HUES64 (cell line): ENCODE measurements at regions not wholly inside any gene's neighbourhood (a gene's known extent, or its start where the extent isn't known, plus 50 kb on each side); places are given as distances from the start of the nearest gene placed in this dataset.

Experiments
- H3K27ac ChIP-seq: 2 replicates; pipeline ENCODE4 v1.7.0; 2013; ENCODE audit warnings: low read depth, low read length, inconsistent platforms
- H3K27me3 ChIP-seq: 2 replicates; pipeline ENCODE4 v1.6.1; 2013; ENCODE audit warnings: mild to moderate bottlenecking, low read length; ENCODE audit not compliant: insufficient read depth
- H3K36me3 ChIP-seq: 2 replicates; pipeline ENCODE4 v1.6.1; 2013; ENCODE audit warnings: mild to moderate bottlenecking, low read length; ENCODE audit not compliant: insufficient read depth
- H3K4me1 ChIP-seq: 2 replicates; pipeline ENCODE4 v1.6.1; 2013; ENCODE audit warnings: mild to moderate bottlenecking, low read length, moderate library complexity; ENCODE audit not compliant: insufficient read depth
- H3K4me3 ChIP-seq: 2 replicates; pipeline ENCODE4 v1.5.1; 2013; ENCODE audit warnings: mild to moderate bottlenecking, low read length, moderate library complexity
- H3K9ac ChIP-seq: 2 replicates; pipeline ENCODE4 v1.6.1; 2013; ENCODE audit warnings: mild to moderate bottlenecking, low read depth, low read length
- H3K9me3 ChIP-seq: 2 replicates; pipeline ENCODE4 v1.6.1; 2013; ENCODE audit warnings: low read depth, low read length; ENCODE audit not compliant: insufficient read depth
- WGBS: fragments of 150-250, 120-280 bp; methylation state at CpG from one replicate; pipeline ENCODE4 v1.1.7; 2013; ENCODE audit warnings: missing lambda C conversion rate; 5-methylcytosine and 5-hydroxymethylcytosine counted together

- Histone ChIP-seq H3K9ac (no peak overlapping the region), H3K36me3 (no peaks in the 10 kb centered on the region), H3K9me3 (no peaks in the 10 kb centered on the region), H3K27ac (no peak overlapping the region), H3K4me3 (no peak overlapping the region), H3K4me1 (peaks cover 26% of the 10 kb centered on the region), H3K27me3 (no peaks in the 10 kb centered on the region)
These were observed 470.3 kb downstream of the VRK1 start for GRCh38 chr14:97267509-97267908.

GRCh38 chr14:97268097-97268496 lies 470.9 kb downstream of the VRK1 start:
- H3K27me3 ChIP-seq = no peaks in the 10 kb centered on the region
- no peak overlapping the region for H3K27ac ChIP-seq
- no peak overlapping the region for H3K4me3 ChIP-seq
- no peaks in the 10 kb centered on the region for H3K9me3 ChIP-seq
- H3K9ac ChIP-seq = no peak overlapping the region
- peaks cover 26% of the 10 kb centered on the region for H3K4me1 ChIP-seq
- 60% methylated on average over 2 of the region's 2 CpGs for WGBS
- H3K36me3 ChIP-seq = no peaks in the 10 kb centered on the region

GRCh38 chr14:97270308-97270707 lies 473.1 kb downstream of the VRK1 start:
- 95% methylated on average over 4 of the region's 4 CpGs for WGBS
- Histone ChIP-seq H3K36me3 (no peaks in the 10 kb centered on the region), H3K4me1 (peaks cover 26% of the 10 kb centered on the region), H3K9ac (no peak overlapping the region), H3K27ac (no peak overlapping the region), H3K9me3 (no peaks in the 10 kb centered on the region), H3K4me3 (no peak overlapping the region), H3K27me3 (no peaks in the 10 kb centered on the region)

- WGBS = 93% methylated on average over 8 of the region's 8 CpGs
- Histone ChIP-seq H3K27me3 (no peaks in the 10 kb centered on the region), H3K4me3 (no peak overlapping the region), H3K27ac (no peak overlapping the region), H3K9me3 (no peaks in the 10 kb centered on the region), H3K9ac (no peak overlapping the region), H3K36me3 (no peaks in the 10 kb centered on the region), H3K4me1 (peaks cover 19% of the 10 kb centered on the region)
These were observed 474.3 kb downstream of the VRK1 start for GRCh38 chr14:97271451-97271960.

GRCh38 chr14:97273540-97273939 lies 476.4 kb downstream of the VRK1 start:
- Histone ChIP-seq H3K4me3 (no peak overlapping the region), H3K9ac (no peak overlapping the region), H3K27me3 (no peaks in the 10 kb centered on the region), H3K9me3 (no peaks in the 10 kb centered on the region), H3K36me3 (no peaks in the 10 kb centered on the region), H3K4me1 (peaks cover 14% of the 10 kb centered on the region), H3K27ac (no peak overlapping the region)
- WGBS = 90% methylated on average over 4 of the region's 4 CpGs

GRCh38 chr14:97274626-97275025 lies 477.4 kb downstream of the VRK1 start:
- Histone ChIP-seq H3K9ac (no peak overlapping the region), H3K27ac (no peak overlapping the region), H3K4me3 (no peak overlapping the region), H3K27me3 (no peaks in the 10 kb centered on the region), H3K9me3 (no peaks in the 10 kb centered on the region), H3K4me1 (peaks cover 14% of the 10 kb centered on the region), H3K36me3 (no peaks in the 10 kb centered on the region)
- WGBS = 92% methylated on average over 8 of the region's 8 CpGs

GRCh38 chr14:97275276-97275675 lies 478.1 kb downstream of the VRK1 start:
- no peak overlapping the region for H3K9ac ChIP-seq
- no peaks in the 10 kb centered on the region for H3K9me3 ChIP-seq
- peaks cover 14% of the 10 kb centered on the region for H3K4me1 ChIP-seq
- 93% methylated on average over 3 of the region's 3 CpGs for WGBS
- no peaks in the 10 kb centered on the region for H3K27me3 ChIP-seq
- H3K4me3 ChIP-seq = no peak overlapping the region
- no peak overlapping the region for H3K27ac ChIP-seq
- H3K36me3 ChIP-seq = no peaks in the 10 kb centered on the region

- 92% methylated on average over 4 of the region's 4 CpGs for WGBS
- Histone ChIP-seq H3K4me3 (no peak overlapping the region), H3K27ac (no peak overlapping the region), H3K4me1 (peaks cover 22% of the 10 kb centered on the region), H3K9me3 (no peaks in the 10 kb centered on the region), H3K36me3 (no peaks in the 10 kb centered on the region), H3K27me3 (no peaks in the 10 kb centered on the region), H3K9ac (no peak overlapping the region)
These were observed 479.4 kb downstream of the VRK1 start for GRCh38 chr14:97276573-97276972.

- Histone ChIP-seq H3K27me3 (no peaks in the 10 kb centered on the region), H3K36me3 (no peaks in the 10 kb centered on the region), H3K9me3 (no peaks in the 10 kb centered on the region), H3K9ac (no peak overlapping the region), H3K4me3 (no peak overlapping the region), H3K4me1 (peaks cover 22% of the 10 kb centered on the region), H3K27ac (no peak overlapping the region; the same call in 1 of the 2 replicates)
- WGBS = 36% methylated on average over 9 of the region's 9 CpGs
These were observed 480.5 kb downstream of the VRK1 start for GRCh38 chr14:97277711-97278110.

GRCh38 chr14:97280526-97280925 lies 483.3 kb downstream of the VRK1 start:
- H3K4me3 ChIP-seq = no peak overlapping the region
- no peak overlapping the region for H3K27ac ChIP-seq
- H3K36me3 ChIP-seq = no peaks in the 10 kb centered on the region
- H3K9me3 ChIP-seq = no peaks in the 10 kb centered on the region
- H3K4me1 ChIP-seq = peaks cover 22% of the 10 kb centered on the region
- no peak overlapping the region for H3K9ac ChIP-seq
- H3K27me3 ChIP-seq = no peaks in the 10 kb centered on the region
- WGBS = 87% methylated on average over 10 of the region's 10 CpGs

- Histone ChIP-seq H3K27me3 (no peaks in the 10 kb centered on the region), H3K36me3 (no peaks in the 10 kb centered on the region), H3K4me3 (no peak overlapping the region), H3K4me1 (peaks cover 22% of the 10 kb centered on the region), H3K27ac (no peak overlapping the region), H3K9me3 (no peaks in the 10 kb centered on the region), H3K9ac (no peak overlapping the region)
- 87% methylated on average over 3 of the region's 3 CpGs for WGBS
These were observed 484.6 kb downstream of the VRK1 start for GRCh38 chr14:97281741-97282140.
